Uterus (tissue), 3 donors: ENCODE measurements at regions not wholly inside any gene's neighbourhood (a gene's known extent, or its start where the extent isn't known, plus 50 kb on each side); places are given as distances from the start of the nearest gene placed in this dataset.

ENCODE experiments used
- DNase-seq, 2 donors: peaks; one replicate each; pipeline ENCODE4 v3.0.0-alpha.2; 2019 to 2020
- H3K27ac ChIP-seq, 2 donors: fragments of 200-600 bp; sonication (generic); 1 replicate in 1 of 2; 2 replicates in 1 of 2; pipeline ENCODE4 v1.5.1; 2016 to 2018
- H3K27me3 ChIP-seq, 2 donors: fragments of 200-600 bp; sonication (generic); one replicate each; pipeline ENCODE4 v1.5.1; 2018 to 2019; ENCODE audit warnings: control low read depth in 1 of 2
- H3K36me3 ChIP-seq, 2 donors: fragments of 200-600 bp; sonication (generic); one replicate each; pipeline ENCODE4 v1.5.1; 2019; ENCODE audit warnings: control low read depth in 1 of 2
- H3K4me1 ChIP-seq, 2 donors: fragments of 200-600 bp; sonication (generic); one replicate each; pipeline ENCODE4 v1.5.1; 2018 to 2019; ENCODE audit warnings: control low read depth in 1 of 2
- H3K4me3 ChIP-seq, 2 donors: fragments of 200-600 bp; sonication (generic); 1 replicate in 1 of 2; 2 replicates in 1 of 2; pipeline ENCODE4 v1.5.1; 2018 to 2019; ENCODE audit warnings: mild to moderate bottlenecking in 1 of 2
- H3K9me3 ChIP-seq, 2 donors: fragments of 200-600 bp; sonication (generic); one replicate each; pipeline ENCODE4 v1.5.1; 2019; ENCODE audit warnings: control low read depth in 1 of 2
- POLR2A ChIP-seq, 2 donors: fragments of 450-650 bp; IDR thresholded peaks; one replicate each; pipeline ENCODE4 v1.6.1; 2016; ENCODE audit warnings: antibody characterized with exemption in 2 of 2, mild to moderate bottlenecking in 1 of 2, moderate library complexity in 1 of 2
- intact Hi-C: fragments of 100-400 bp; cut with DNase I; formaldehyde crosslinking; loops from one replicate; pipeline ENCODE4 v1.15.1; 2023; ENCODE audit warnings: low total_unique reads
- TF ChIP-seq, protein P1 (sequence below), 4 experiments: fragments of 200-600 bp in 2 of 4; fragments of 450-650 bp in 2 of 4; sonication (generic) in 2 of 4; IDR thresholded peaks; one replicate each; pipeline ENCODE4 v1.5.1; 2016 to 2019; ENCODE audit warnings: antibody characterized with exemption in 4 of 4, mild to moderate bottlenecking in 2 of 4, moderate library complexity in 1 of 4
- donor health status: DM: yes; HTN: yes; CAD: no.

DNA sequence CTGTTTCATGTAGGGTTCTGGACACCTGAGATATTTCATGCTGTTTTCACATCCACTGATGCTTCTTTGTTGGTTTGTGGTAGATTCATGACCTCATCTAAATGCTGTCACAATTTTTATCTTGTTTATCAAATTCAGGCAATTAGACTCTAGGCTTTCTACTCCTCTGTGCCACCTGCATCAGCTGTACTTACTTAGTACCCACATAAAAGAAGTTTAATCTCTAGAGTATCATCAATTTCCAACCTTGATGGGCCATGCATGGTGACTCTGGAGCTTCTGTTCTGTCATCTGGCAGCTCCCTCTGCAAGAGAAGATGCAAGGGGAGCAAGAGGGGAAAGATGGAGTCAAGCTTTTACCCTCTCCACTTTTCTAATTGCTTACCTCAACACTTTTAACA lies 195.9 kb upstream of the VWC2 start:
- intact Hi-C loops: no loop called here
- H3K9me3 ChIP-seq: no peaks in the 10 kb centered on the region
- H3K4me3 ChIP-seq: no peak overlapping the region
- H3K4me1 ChIP-seq: no peaks in the 10 kb centered on the region
- no peak for DNase-seq
- H3K27me3 ChIP-seq: no peaks in the 10 kb centered on the region
- TF ChIP-seq, protein P1, sequence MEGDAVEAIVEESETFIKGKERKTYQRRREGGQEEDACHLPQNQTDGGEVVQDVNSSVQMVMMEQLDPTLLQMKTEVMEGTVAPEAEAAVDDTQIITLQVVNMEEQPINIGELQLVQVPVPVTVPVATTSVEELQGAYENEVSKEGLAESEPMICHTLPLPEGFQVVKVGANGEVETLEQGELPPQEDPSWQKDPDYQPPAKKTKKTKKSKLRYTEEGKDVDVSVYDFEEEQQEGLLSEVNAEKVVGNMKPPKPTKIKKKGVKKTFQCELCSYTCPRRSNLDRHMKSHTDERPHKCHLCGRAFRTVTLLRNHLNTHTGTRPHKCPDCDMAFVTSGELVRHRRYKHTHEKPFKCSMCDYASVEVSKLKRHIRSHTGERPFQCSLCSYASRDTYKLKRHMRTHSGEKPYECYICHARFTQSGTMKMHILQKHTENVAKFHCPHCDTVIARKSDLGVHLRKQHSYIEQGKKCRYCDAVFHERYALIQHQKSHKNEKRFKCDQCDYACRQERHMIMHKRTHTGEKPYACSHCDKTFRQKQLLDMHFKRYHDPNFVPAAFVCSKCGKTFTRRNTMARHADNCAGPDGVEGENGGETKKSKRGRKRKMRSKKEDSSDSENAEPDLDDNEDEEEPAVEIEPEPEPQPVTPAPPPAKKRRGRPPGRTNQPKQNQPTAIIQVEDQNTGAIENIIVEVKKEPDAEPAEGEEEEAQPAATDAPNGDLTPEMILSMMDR (IDR thresholded peaks at IDR 0.05): no peak
- no peak for TF ChIP-seq POLR2A (IDR thresholded peaks at IDR 0.05)
- H3K36me3 ChIP-seq: no peaks in the 10 kb centered on the region
- H3K27ac ChIP-seq: no peak overlapping the region

DNA sequence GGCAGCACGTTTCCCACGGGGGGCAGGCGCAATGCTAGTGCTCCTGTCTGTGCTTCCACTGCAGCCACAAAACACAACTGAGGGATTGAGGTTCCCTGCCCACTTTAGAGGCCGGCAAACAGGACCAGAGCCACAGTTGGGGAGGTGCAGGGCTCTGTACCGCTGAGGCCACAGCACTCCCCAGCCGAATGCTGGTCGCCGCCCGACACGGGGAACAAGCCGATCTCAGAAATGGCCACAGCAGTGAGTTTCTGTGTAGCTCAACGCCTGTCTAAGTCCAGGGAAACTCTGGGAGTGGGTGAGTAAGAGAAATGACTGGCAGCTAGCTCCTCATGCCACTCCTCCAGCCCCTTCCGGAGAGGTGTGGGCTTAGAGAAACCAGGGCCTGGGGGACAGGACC lies 194.0 kb upstream of the VWC2 start:
- Histone ChIP-seq H3K4me3 (no peak overlapping the region), H3K27ac (no peak overlapping the region), H3K4me1 (no peaks in the 10 kb centered on the region), H3K36me3 (no peaks in the 10 kb centered on the region), H3K9me3 (no peaks in the 10 kb centered on the region), H3K27me3 (no peaks in the 10 kb centered on the region)
- intact Hi-C loops: no loop called here
- TF ChIP-seq, protein P1 (IDR thresholded peaks at IDR 0.05): no peak
- no peak for TF ChIP-seq POLR2A (IDR thresholded peaks at IDR 0.05)
- no peak for DNase-seq

DNA sequence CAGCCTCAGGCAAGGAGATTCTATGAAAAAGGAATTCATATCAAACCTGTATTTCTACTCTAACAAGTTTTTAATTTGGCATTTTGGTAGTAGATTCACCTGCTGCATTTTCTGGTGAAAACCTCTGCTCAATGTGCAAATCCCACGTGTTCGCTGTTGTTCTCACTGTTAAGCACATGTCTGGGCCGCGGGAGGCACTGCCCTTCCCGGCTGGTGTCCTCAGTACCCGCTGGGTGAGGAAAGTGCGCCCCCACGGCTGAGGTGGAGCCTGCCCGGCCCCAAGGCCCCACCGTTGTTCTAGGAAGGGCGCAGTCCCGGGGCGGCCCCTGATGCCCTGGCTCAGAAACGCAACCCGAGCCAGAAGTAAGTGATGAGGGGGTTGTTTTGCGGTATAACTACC lies 193.4 kb upstream of the VWC2 start:
- intact Hi-C loops: no loop called here
- DNase-seq: no peak
- Histone ChIP-seq H3K36me3 (no peaks in the 10 kb centered on the region), H3K27ac (no peak overlapping the region), H3K9me3 (no peaks in the 10 kb centered on the region), H3K4me1 (no peaks in the 10 kb centered on the region), H3K27me3 (no peaks in the 10 kb centered on the region), H3K4me3 (no peak overlapping the region)
- TF ChIP-seq, protein P1 (IDR thresholded peaks at IDR 0.05): no peak
- TF ChIP-seq POLR2A (IDR thresholded peaks at IDR 0.05): no peak

DNA sequence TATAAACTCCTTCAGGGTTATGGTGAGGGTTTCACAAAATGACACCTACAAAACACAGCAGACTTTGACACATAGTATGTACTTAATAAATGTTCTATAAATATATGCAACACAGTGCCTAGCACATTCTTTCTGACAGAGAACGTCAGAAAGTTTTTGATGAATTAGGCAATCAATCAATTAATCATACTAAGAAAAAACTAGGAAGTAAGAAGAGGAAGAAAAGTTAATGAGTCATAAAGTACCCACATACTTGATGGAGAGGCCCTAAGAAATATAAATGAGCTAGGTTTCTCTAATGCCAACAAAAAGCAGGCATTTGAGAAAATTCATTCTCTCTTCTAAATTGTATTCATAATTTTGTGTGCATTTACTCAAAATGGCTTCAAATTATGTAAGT lies 192.7 kb upstream of the VWC2 start:
- TF ChIP-seq POLR2A (IDR thresholded peaks at IDR 0.05): no peak
- TF ChIP-seq, protein P1 (IDR thresholded peaks at IDR 0.05): no peak
- intact Hi-C loops: no loop called here
- Histone ChIP-seq H3K9me3 (no peaks in the 10 kb centered on the region), H3K27me3 (no peaks in the 10 kb centered on the region), H3K4me3 (no peak overlapping the region), H3K36me3 (no peaks in the 10 kb centered on the region), H3K4me1 (no peaks in the 10 kb centered on the region), H3K27ac (no peak overlapping the region)
- no peak for DNase-seq

DNA sequence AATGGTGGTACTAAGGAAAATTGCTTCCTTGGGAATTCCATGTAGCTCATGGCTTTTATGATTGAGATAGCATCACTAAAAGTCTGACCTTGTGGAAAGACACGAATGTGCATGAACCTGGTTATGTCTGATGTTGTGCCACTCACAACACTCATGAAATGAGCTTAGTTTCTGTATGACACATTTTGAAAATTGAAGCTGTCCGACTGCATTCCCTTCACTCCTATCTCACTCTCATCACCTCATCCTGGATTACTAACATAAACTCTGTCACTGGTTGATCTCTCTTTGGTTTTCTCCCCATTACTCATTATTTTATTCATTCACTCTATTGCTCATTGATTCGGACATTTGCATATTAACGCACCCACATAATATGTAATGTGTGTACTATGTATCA lies 190.0 kb upstream of the VWC2 start:
- Histone ChIP-seq H3K27me3 (no peaks in the 10 kb centered on the region), H3K4me1 (no peaks in the 10 kb centered on the region), H3K27ac (no peak overlapping the region), H3K4me3 (no peak overlapping the region), H3K9me3 (no peaks in the 10 kb centered on the region), H3K36me3 (no peaks in the 10 kb centered on the region)
- DNase-seq: no peak
- TF ChIP-seq, protein P1 (IDR thresholded peaks at IDR 0.05): no peak
- no peak for TF ChIP-seq POLR2A (IDR thresholded peaks at IDR 0.05)
- intact Hi-C loops: no loop called here
